Panc1 (cell line): ENCODE measurements at regions not wholly inside any gene's neighbourhood (a gene's known extent, or its start where the extent isn't known, plus 50 kb on each side); places are given as distances from the start of the nearest gene placed in this dataset.

Experiments
- POLR2AphosphoS5 ChIP-seq: IDR thresholded peaks from 2 replicates; pipeline ENCODE4 v1.6.1; 2012; ENCODE audit warnings: mild to moderate bottlenecking, low read depth, low read length, moderate library complexity
- TF ChIP-seq, protein P1 (sequence below): fragments of 450-650 bp; IDR thresholded peaks from 2 replicates; pipeline ENCODE4 v1.5.1; 2017; ENCODE audit warnings: mild to moderate bottlenecking
- TF ChIP-seq, protein P2 (sequence below), 2 experiments: IDR thresholded peaks; 2 replicates each; pipeline ENCODE4 v1.6.1; 2011 to 2012; ENCODE audit warnings: low read depth in 2 of 2, control low read depth in 1 of 2, low read length in 1 of 2, mild to moderate bottlenecking in 1 of 2, moderate library complexity in 1 of 2; ENCODE audit not compliant: insufficient read depth in 1 of 2

DNA sequence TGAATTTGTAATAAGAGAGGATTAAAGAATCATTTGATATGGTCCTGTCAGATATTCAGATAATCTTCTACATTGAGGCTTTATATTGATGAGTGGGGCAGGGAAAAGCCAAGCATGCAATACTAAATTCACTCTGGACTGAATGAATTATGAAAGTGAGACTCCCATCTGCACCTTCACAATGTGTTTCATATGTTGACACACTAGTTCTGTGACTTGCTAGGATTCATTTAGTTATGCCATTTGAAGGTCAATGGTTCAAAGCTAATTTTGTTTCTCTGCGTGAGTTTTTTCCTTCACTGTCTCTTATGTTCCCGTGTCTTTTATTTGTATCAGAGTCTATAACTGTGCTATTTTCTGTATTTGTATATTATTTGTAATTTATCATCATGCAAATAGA, 1332.5 kb downstream of the KCNT2 start:
- TF ChIP-seq, protein P1, sequence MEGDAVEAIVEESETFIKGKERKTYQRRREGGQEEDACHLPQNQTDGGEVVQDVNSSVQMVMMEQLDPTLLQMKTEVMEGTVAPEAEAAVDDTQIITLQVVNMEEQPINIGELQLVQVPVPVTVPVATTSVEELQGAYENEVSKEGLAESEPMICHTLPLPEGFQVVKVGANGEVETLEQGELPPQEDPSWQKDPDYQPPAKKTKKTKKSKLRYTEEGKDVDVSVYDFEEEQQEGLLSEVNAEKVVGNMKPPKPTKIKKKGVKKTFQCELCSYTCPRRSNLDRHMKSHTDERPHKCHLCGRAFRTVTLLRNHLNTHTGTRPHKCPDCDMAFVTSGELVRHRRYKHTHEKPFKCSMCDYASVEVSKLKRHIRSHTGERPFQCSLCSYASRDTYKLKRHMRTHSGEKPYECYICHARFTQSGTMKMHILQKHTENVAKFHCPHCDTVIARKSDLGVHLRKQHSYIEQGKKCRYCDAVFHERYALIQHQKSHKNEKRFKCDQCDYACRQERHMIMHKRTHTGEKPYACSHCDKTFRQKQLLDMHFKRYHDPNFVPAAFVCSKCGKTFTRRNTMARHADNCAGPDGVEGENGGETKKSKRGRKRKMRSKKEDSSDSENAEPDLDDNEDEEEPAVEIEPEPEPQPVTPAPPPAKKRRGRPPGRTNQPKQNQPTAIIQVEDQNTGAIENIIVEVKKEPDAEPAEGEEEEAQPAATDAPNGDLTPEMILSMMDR, result no peak
- TF ChIP-seq, protein P2, sequence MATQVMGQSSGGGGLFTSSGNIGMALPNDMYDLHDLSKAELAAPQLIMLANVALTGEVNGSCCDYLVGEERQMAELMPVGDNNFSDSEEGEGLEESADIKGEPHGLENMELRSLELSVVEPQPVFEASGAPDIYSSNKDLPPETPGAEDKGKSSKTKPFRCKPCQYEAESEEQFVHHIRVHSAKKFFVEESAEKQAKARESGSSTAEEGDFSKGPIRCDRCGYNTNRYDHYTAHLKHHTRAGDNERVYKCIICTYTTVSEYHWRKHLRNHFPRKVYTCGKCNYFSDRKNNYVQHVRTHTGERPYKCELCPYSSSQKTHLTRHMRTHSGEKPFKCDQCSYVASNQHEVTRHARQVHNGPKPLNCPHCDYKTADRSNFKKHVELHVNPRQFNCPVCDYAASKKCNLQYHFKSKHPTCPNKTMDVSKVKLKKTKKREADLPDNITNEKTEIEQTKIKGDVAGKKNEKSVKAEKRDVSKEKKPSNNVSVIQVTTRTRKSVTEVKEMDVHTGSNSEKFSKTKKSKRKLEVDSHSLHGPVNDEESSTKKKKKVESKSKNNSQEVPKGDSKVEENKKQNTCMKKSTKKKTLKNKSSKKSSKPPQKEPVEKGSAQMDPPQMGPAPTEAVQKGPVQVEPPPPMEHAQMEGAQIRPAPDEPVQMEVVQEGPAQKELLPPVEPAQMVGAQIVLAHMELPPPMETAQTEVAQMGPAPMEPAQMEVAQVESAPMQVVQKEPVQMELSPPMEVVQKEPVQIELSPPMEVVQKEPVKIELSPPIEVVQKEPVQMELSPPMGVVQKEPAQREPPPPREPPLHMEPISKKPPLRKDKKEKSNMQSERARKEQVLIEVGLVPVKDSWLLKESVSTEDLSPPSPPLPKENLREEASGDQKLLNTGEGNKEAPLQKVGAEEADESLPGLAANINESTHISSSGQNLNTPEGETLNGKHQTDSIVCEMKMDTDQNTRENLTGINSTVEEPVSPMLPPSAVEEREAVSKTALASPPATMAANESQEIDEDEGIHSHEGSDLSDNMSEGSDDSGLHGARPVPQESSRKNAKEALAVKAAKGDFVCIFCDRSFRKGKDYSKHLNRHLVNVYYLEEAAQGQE (IDR thresholded peaks at IDR 0.05; ENCODE audit: insufficient read depth in 1 of 2, low read depth in 2 of 2, low read length in 1 of 2), result no peak
- no peak for TF ChIP-seq POLR2AphosphoS5
